G401 (cell line): ENCODE measurements at regions not wholly inside any gene's neighbourhood (a gene's known extent, or its start where the extent isn't known, plus 50 kb on each side); places are given as distances from the start of the nearest gene placed in this dataset.

ENCODE experiments used
- DNase-seq: peaks from one replicate; pipeline ENCODE4 v3.0.0-alpha.2; 2015; ENCODE audit warnings: low spot score
- in situ Hi-C: cut with HindIII; loops from 2 replicates; pipeline ENCODE4 v1.10.0; 2016; ENCODE audit warnings: low sequenced_read_pairs, mixed read lengths

GRCh38 chr3:10555263-10555662 is 49.9 kb upstream of the ATP2B2 start:
- in situ Hi-C loops, result no loop called here
- no peak for DNase-seq

GRCh38 chr3:10556312-10556711 is 50.9 kb upstream of the ATP2B2 start:
- in situ Hi-C loops, result no loop called here
- no peak for DNase-seq

DNA sequence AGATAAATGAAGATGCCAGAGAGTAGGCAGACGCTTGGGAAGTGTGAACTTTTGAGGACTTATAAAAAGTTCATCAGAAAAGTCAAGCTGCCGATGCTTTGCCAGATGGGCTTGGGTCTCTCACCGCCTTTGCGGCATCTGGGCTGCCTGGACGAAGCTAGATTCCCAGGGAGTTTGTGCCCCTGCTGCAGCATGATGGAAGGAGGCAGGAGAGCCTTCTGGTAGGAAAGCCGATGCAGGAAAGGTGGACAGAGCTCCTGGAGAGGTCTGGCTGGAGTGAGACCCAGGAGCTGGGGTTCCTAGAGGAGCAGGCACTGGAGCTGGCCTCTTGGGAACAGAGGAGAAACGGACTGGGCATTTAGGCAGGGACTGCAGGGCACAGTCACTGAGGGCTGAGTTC is 51.9 kb upstream of the ATP2B2 start:
- DNase-seq, result no peak
- in situ Hi-C loops, result no loop called here

DNA sequence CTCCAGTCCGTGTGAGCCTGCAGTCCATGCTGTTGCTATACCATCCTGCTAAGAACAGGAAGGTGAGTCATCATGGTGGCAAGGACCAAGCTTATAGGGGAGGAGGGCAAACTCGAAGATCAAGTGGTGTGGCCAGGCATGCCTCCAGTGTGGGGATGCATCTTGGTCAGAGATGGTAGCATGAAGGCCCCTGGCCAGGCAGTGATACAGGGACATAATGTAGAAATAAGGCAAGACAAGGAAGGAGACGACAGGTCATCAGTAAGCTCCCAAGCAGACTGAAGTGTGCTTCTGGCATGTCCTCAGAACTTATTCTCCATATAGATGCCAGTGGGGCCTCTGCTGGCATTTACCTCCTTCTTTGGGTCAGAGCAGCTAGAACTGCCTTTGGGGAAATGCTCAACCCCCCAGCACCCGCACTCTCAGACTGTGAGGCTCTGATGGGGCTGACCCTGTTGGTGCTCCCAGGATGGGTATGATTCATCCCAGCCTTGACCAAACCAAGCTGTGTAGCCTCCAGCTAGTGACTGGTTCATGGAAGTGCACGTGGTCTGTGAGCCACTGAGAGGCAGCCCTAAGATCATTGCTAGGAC is 52.5 kb upstream of the ATP2B2 start:
- in situ Hi-C loops, result no loop called here
- DNase-seq, result no peak

- peak; percentile 97 for DNase-seq
- in situ Hi-C loops, result no loop called here
These were observed 53.4 kb upstream of the ATP2B2 start for GRCh38 chr3:10558736-10559135.

- in situ Hi-C loops, result no loop called here
- no peak for DNase-seq
These were observed 54.9 kb upstream of the ATP2B2 start for GRCh38 chr3:10560060-10560861.

DNA sequence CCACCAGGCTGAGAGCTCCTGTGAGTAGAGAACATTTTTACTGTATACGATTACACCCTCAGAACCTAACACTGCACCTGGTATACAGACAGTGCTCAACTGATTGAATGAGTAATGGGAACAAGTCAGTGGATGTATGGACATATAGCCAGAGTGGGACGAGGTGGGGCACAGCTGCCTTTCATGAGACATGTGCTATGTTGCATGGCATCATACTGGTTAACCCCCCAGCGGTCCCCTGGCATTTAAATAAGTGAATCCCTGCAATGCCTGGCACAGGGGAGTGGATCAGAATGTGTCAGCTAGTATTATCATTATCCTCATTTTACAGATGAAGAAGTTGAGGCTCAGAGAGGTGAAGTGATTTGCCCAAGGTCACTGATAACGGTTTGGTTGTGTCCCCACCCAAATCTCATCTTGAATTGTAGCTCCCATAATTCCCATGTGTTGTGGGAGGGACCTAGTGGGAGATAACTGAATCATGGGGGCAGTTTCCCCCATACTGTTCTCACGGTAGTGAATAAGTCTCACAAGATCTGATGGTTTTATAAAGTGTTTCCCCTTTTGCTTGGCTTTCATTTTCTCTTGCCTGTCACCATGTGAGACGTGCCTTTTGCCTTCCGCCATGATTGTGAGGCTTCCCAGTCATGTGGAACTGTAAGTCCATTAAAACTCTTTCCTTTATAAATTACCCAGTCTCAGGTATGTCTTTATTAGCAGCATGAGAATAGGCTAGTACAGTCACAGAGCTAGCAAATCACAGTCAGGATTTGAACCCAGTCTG is 56.0 kb upstream of the ATP2B2 start:
- no peak for DNase-seq
- in situ Hi-C loops, result no loop called here

- DNase-seq, result no peak
- in situ Hi-C loops, result no loop called here
These were observed 56.7 kb upstream of the ATP2B2 start for GRCh38 chr3:10561946-10562560.

GRCh38 chr3:10563396-10563795 is 58.0 kb upstream of the ATP2B2 start:
- DNase-seq, result no peak
- in situ Hi-C loops, result no loop called here

GRCh38 chr3:10565814-10566213 is 60.4 kb upstream of the ATP2B2 start:
- no peak for DNase-seq
- in situ Hi-C loops, result no loop called here

GRCh38 chr3:10566451-10566850 is 61.1 kb upstream of the ATP2B2 start:
- DNase-seq, result no peak
- in situ Hi-C loops, result no loop called here

DNA sequence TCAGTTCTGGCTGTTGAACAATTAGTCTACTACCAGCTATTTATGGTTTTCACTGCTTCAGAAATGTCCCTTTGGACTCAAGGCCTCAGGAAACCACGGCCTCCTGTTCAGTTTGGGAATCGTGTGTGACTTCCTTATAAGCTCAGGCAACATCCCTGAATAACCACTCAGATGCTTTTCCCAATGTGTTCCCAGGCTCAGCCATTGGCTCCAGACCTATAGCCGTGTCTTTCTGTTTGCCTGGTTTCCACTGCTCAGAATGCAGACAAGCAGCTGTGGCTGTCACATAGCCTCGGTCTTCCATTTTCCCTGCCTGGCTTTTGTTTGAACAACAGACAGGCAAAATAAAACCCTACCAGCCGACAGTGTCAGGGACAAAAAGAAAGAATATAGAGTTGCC is 63.2 kb upstream of the ATP2B2 start:
- no peak for DNase-seq
- in situ Hi-C loops, result no loop called here

DNA sequence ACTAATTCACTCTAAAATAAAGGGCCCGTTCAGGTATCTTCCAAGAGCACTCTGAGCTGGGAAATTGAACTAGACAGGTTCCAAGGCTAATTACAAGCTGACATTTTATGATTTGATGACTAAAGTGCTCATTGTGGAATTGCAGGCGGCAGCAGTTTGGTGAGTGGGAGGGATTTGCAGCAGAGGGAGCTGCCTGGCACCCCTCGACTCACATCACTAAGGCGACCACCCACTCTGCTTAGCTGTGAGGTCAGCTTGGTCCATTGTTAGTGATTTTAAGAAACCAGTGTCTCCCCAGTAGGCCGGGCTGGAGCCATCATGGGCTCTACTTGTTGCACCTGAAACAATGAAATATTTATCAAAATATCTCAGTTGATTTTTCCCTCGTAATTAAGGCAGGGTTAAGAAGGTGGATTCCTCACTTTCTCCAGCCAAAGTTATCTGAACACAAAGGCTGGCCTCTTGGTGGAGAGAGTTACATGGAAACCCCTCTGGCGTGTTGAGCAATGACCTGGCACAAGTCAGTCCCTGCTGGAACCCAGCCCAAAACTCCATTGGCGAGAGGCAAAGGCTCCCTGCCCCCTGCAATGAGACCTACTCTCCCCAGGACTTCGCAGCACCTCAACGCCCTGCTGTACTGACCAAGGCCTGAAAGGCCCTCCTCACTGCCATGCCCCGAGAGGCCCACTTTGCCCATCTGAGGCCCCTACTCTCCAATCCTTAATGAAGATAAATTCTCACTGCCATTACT is 65.0 kb upstream of the ATP2B2 start:
- peak; percentile 62 for DNase-seq
- in situ Hi-C loops, result no loop called here

- DNase-seq, result peak; percentile 86
These were observed 68.8 kb upstream of the ATP2B2 start for GRCh38 chr3:10574101-10574620.

GRCh38 chr3:10575601-10576160 is 70.3 kb upstream of the ATP2B2 start:
- in situ Hi-C loops, result no loop called here
- peak; percentile 78 for DNase-seq

More at GRCh38 chr3:10574101-10574620, 68.8 kb upstream of the ATP2B2 start:
- in situ Hi-C loops, result no loop called here

DNA sequence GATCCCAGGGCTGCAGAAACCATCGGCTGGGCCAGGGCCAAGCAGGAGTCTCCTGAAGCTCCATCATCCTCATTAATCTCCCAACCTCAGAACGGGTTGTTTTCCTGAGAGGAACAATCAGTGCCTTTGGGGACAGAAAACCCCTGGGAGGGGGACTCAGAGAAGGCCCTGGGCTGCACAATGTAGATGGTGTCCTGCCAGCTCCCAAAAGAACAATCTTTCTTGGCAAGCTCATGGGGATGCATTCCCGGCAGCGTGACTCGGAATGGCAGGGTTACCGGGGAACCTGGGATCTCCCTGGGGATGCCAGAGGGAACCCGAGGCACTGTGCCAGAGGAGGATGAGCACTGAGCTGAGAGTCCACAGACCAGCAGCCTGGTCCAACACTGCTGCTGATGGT is 72.1 kb upstream of the ATP2B2 start:
- in situ Hi-C loops, result no loop called here
- no peak for DNase-seq

DNA sequence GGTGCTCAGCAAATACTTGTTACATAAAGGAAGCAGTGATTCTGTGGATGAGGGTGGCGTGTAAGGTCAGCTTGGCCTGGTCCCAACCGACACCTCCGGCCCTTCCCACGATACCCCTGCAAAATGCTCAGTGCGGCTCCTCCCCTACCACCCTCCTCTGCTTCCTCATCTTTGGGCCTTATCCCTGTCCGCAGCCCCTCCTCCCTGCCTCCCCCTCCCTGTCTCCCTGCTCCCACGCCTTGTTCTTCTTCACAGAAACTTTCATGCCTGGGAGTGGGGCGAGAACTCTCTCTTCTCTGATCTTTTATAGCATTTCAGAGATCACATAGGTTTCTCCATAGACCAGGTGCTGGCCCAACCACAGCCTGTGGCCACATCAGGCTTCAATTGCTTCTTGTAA is 75.0 kb upstream of the ATP2B2 start:
- in situ Hi-C loops, result no loop called here
- DNase-seq, result no peak

- in situ Hi-C loops, result no loop called here
These were observed 75.9 kb upstream of the ATP2B2 start for GRCh38 chr3:10581251-10581650.

DNA sequence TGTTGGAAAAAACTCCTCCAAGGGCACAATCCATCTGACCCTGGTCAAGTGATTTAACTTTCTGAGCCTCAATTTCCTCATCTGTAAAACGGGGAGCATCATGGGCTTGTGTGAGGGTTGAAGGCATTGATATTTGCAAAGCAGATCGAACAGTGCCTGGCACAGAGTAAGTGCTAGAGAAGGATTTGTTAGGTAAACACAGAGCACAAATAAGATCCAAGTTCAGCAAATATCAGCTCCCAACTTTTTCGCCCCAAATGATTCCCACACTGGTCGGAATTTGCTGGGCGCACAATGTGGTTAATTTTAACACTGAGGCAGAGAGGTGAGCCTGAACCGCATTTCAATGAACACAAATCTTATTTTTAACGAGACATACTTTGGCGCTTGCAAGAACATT is 76.3 kb upstream of the ATP2B2 start:
- in situ Hi-C loops, result no loop called here
- DNase-seq, result peak; percentile 38

More at GRCh38 chr3:10581251-10581650, 75.9 kb upstream of the ATP2B2 start:
- peak; percentile 57 for DNase-seq
